ENCODE measurements at regions not wholly inside any gene's neighbourhood (a gene's known extent, or its start where the extent isn't known, plus 50 kb on each side); places are given as distances from the start of the nearest gene placed in this dataset.

GRCh38 chr13:80037505-80037888 lies 303.4 kb downstream of the SPRY2 start:
- TF ChIP-seq CTCF (IDR thresholded peaks at IDR 0.05; ENCODE audit: low read depth, low read length, poor library complexity, severe bottlenecking): no peak
- TF ChIP-seq EZH2phosphoT487 (IDR thresholded peaks at IDR 0.05; ENCODE audit: borderline replicate concordance, low read length): no peak

All from DOHH2 (cell line).